Progenitor cell of endocrine pancreas (in vitro differentiated cells): ENCODE measurements at regions not wholly inside any gene's neighbourhood (a gene's known extent, or its start where the extent isn't known, plus 50 kb on each side); places are given as distances from the start of the nearest gene placed in this dataset.
A peak's percentile ranks its signal among the peaks of the same experiment; 100 is the strongest.

Source experiments
- DNase-seq: peaks from one replicate; pipeline ENCODE4 v3.0.0; 2021; ENCODE audit warnings: low spot score; ENCODE audit not compliant: unreplicated experiment
- H3K27ac Mint-ChIP-seq: 2 replicates; pipeline ENCODE4 v1.8.0; 2021; ENCODE audit warnings: mild to moderate bottlenecking, moderate library complexity, mixed read lengths
- H3K27me3 Mint-ChIP-seq: 2 replicates; pipeline ENCODE4 v1.8.0; 2021; ENCODE audit warnings: mixed read lengths
- H3K36me3 Mint-ChIP-seq: 2 replicates; pipeline ENCODE4 v1.8.0; 2022; ENCODE audit warnings: mixed read lengths; ENCODE audit not compliant: insufficient read depth
- H3K4me1 Mint-ChIP-seq: 2 replicates; pipeline ENCODE4 v1.8.0; 2021; ENCODE audit warnings: low read depth, mixed read lengths
- H3K4me3 Mint-ChIP-seq: 2 replicates; pipeline ENCODE4 v1.8.0; 2021; ENCODE audit warnings: low read depth, mild to moderate bottlenecking, moderate library complexity, mixed read lengths
- H3K9me3 Mint-ChIP-seq: 2 replicates; pipeline ENCODE4 v1.8.0; 2021; ENCODE audit warnings: low read depth, mixed read lengths
- TF ChIP-seq, protein P1 (sequence below): fragments of 200-600 bp; sonication (generic); IDR thresholded peaks from one replicate; pipeline ENCODE4 v1.5.0; 2021; ENCODE audit warnings: antibody characterized with exemption, mild to moderate bottlenecking; ENCODE audit not compliant: unreplicated experiment

DNA sequence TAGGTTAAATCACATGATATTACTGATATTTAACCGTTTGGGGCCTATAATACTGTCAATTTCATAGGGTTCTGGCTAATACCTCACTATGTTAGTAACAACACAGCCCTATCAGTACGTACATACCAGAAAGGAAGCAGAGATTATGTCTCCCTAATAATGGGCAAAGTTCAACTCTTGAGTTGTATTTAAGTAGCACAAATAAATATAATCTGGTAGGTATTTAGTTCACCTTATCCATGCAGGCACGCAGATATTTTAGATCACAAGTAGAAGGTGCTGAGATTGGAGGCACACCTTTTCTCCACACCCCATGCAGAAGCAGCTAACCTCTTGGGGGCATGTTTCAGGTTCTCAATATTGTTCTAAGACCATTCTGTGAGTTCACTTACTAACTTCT lies 118.9 kb downstream of the IRS1 start:
- H3K36me3 Mint-ChIP-seq, result no peaks in the 10 kb centered on the region
- TF ChIP-seq, protein P1, sequence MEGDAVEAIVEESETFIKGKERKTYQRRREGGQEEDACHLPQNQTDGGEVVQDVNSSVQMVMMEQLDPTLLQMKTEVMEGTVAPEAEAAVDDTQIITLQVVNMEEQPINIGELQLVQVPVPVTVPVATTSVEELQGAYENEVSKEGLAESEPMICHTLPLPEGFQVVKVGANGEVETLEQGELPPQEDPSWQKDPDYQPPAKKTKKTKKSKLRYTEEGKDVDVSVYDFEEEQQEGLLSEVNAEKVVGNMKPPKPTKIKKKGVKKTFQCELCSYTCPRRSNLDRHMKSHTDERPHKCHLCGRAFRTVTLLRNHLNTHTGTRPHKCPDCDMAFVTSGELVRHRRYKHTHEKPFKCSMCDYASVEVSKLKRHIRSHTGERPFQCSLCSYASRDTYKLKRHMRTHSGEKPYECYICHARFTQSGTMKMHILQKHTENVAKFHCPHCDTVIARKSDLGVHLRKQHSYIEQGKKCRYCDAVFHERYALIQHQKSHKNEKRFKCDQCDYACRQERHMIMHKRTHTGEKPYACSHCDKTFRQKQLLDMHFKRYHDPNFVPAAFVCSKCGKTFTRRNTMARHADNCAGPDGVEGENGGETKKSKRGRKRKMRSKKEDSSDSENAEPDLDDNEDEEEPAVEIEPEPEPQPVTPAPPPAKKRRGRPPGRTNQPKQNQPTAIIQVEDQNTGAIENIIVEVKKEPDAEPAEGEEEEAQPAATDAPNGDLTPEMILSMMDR, result no peak

DNA sequence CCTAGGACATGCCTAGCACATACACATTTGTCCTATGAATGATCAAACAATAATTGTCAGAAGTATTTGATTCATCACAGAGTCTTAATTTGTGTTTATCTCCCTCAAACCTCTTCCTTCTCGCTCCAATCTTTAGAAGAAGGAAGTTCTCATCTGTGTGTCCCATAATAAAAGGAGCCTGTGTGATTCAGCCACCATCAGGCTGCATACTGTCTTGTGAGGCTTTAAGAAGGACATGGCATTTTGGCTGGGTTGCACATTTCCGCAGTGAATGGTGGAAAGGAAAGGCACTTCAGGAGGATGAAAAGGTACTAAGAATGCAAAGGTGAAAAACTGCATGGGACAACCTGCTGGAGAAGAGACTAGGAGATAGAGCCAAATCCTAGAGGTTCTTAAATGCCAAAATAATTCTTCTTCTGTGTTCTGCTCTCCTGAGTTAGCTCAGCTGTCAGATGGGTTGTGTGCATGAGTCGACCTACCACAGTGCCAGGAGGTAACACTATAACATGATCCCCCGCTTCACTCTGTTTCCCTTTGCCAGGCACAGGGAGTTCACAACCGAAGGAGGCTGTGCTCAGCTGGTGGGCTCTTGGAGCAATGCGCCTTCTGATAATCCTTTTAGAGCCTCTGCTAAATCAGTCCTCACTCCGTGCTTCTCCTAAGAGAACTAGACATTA lies 120.1 kb downstream of the IRS1 start:
- no peak overlapping the region for H3K27ac Mint-ChIP-seq
- DNase-seq, result no peak
- TF ChIP-seq, protein P1, result no peak

More for the DNA sequence above, 118.9 kb downstream of the IRS1 start:
- DNase-seq, result no peak
- no peak overlapping the region for H3K27ac Mint-ChIP-seq
- peaks cover 3% of the 10 kb centered on the region for H3K9me3 Mint-ChIP-seq
- no peak overlapping the region for H3K4me3 Mint-ChIP-seq
- H3K27me3 Mint-ChIP-seq, result no peaks in the 10 kb centered on the region
- peaks cover 9% of the 10 kb centered on the region for H3K4me1 Mint-ChIP-seq

DNA sequence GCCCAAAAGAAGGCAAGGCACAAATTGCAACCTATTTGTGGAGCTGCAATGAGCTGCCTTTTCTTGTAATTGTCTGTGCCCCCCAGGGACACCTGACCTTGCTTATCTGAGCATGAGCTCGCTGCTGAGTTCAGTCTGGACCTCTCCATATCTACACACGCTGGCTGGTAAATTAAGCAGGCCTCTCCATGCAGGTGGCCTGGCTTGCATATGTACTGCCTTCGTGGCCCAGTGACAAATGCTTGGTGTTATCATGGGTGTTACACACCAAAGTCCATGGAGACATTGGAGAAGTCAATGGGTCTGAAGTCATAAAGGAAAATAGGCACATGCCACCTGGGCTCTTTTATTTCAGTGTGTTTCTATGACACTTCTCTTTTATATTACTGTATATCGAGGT lies 121.2 kb downstream of the IRS1 start:
- no peak overlapping the region for H3K4me3 Mint-ChIP-seq

More for the DNA sequence above, 120.1 kb downstream of the IRS1 start:
- Mint-ChIP-seq H3K9me3 (no peaks in the 10 kb centered on the region), H3K36me3 (no peaks in the 10 kb centered on the region), H3K27me3 (no peaks in the 10 kb centered on the region), H3K4me3 (no peak overlapping the region), H3K4me1 (peaks cover 9% of the 10 kb centered on the region)

DNA sequence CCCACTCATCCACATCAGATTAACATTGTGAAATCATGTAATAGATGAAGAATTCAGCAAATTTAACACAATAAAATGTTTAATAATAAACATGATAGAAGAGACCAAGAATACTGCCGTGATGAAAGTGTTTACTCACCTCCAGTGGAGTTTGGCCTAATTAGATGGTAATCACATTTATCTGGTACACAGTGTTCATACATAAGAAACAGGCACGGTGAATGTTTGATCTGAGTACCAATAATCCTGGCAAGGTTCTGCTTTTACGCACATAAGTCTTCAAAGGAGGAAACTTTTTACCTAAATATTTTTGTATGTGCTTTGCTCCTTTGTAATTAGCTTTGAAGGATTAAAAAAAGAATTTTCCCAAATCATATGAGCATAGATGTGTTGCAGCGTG lies 122.5 kb downstream of the IRS1 start:
- Mint-ChIP-seq H3K27me3 (no peaks in the 10 kb centered on the region), H3K27ac (no peak overlapping the region), H3K36me3 (no peaks in the 10 kb centered on the region), H3K9me3 (no peaks in the 10 kb centered on the region), H3K4me1 (peaks cover 12% of the 10 kb centered on the region), H3K4me3 (no peak overlapping the region)
- TF ChIP-seq, protein P1, result no peak
- no peak for DNase-seq

More for the DNA sequence above, 121.2 kb downstream of the IRS1 start:
- no peaks in the 10 kb centered on the region for H3K27me3 Mint-ChIP-seq
- peak overlapping the region; percentile 57 for H3K27ac Mint-ChIP-seq
- H3K36me3 Mint-ChIP-seq, result no peaks in the 10 kb centered on the region
- H3K9me3 Mint-ChIP-seq, result no peaks in the 10 kb centered on the region
- peaks cover 9% of the 10 kb centered on the region for H3K4me1 Mint-ChIP-seq
- DNase-seq, result no peak
- TF ChIP-seq, protein P1, result no peak

DNA sequence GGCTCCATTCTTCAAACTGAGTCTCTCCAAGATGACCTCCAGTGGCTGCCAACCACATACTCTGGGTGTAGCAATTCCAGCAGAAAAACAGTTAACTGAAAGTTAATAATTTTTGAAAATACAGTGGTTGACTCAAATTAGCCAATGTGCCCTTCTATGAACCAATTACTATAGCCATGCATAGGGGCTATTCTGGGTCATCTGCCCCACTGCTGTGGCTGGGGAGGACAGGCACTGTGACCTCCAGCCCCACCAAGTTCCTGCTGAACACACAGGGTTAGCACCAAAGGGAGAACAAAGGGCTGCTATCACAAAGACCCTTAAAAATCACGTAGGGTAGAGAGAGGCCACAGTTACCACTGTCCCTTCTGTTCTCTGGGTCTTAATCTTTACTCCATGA lies 123.0 kb downstream of the IRS1 start:
- no peak overlapping the region for H3K27ac Mint-ChIP-seq
- H3K4me1 Mint-ChIP-seq, result peaks cover 12% of the 10 kb centered on the region
- no peaks in the 10 kb centered on the region for H3K27me3 Mint-ChIP-seq
- no peak overlapping the region for H3K4me3 Mint-ChIP-seq
- TF ChIP-seq, protein P1, result no peak
- H3K36me3 Mint-ChIP-seq, result no peaks in the 10 kb centered on the region
- DNase-seq, result no peak
- no peaks in the 10 kb centered on the region for H3K9me3 Mint-ChIP-seq
